Vagina (tissue), 2 donors: ENCODE measurements at regions not wholly inside any gene's neighbourhood (a gene's known extent, or its start where the extent isn't known, plus 50 kb on each side); places are given as distances from the start of the nearest gene placed in this dataset.

Experiments
- CTCF ChIP-seq, 3 experiments: fragments of 450-650 bp in 2 of 3; fragments of 200-600 bp in 1 of 3; sonication (generic) in 1 of 3; IDR thresholded peaks; one replicate each; pipeline ENCODE4 v1.5.1; 2017 to 2019; ENCODE audit warnings: antibody characterized with exemption in 3 of 3, mild to moderate bottlenecking in 2 of 3, moderate library complexity in 2 of 3
- POLR2A ChIP-seq, 2 donors: fragments of 450-650 bp; IDR thresholded peaks; one replicate each; pipeline ENCODE4 v1.6.1; 2017; ENCODE audit warnings: antibody characterized with exemption in 2 of 2, mild to moderate bottlenecking in 2 of 2, moderate library complexity in 2 of 2
- POLR2AphosphoS5 ChIP-seq, 2 donors: sonication (generic); formaldehyde crosslinking; IDR thresholded peaks; one replicate each; pipeline ENCODE4 v1.9.0; 2017; ENCODE audit warnings: antibody characterized with exemption in 2 of 2, mild to moderate bottlenecking in 2 of 2, low read depth in 1 of 2; ENCODE audit not compliant: insufficient read depth in 1 of 2

- TF ChIP-seq CTCF (IDR thresholded peaks at IDR 0.05) (no peak), POLR2AphosphoS5 (IDR thresholded peaks at IDR 0.05; ENCODE audit: insufficient read depth in 1 of 2, low read depth in 1 of 2) (no peak), POLR2A (IDR thresholded peaks at IDR 0.05) (no peak)
These were observed 118.5 kb upstream of the SERTM1 start for GRCh38 chr13:36555151-36555986.
